Amygdala (tissue), 56 donors: ENCODE measurements at regions not wholly inside any gene's neighbourhood (a gene's known extent, or its start where the extent isn't known, plus 50 kb on each side); places are given as distances from the start of the nearest gene placed in this dataset.
"Not testable (repeated sequence)": the region's sequence is repeated elsewhere in the genome, so short reads cannot be mapped to it uniquely, and the experiment has no call there.

Source experiments
- DNase-seq, 56 donors: peaks; one replicate each; lab custom pipeline; 2025; lab: John Stamatoyannopoulos, UW

DNA sequence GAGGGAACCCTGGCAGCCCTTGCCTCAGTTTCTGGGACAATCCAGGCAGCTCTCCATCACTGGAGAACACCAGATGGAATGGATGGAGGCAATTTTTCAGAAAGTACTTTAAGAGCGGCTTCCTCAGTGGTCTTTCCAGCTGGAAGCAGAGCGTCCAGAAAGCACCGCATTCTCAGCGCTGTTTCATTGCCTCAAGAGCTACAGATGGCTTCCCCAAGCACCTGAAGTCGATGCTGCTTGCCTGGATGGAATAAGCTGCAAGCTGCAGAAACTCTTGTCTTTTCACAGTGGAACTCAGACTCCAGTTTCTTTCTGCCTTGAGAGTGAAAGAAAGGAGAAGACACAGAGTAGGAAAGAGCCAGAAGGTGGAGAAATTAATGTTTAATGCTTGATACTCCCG lies 766.9 kb downstream of the TDRD15 start:
- no peak for DNase-seq

DNA sequence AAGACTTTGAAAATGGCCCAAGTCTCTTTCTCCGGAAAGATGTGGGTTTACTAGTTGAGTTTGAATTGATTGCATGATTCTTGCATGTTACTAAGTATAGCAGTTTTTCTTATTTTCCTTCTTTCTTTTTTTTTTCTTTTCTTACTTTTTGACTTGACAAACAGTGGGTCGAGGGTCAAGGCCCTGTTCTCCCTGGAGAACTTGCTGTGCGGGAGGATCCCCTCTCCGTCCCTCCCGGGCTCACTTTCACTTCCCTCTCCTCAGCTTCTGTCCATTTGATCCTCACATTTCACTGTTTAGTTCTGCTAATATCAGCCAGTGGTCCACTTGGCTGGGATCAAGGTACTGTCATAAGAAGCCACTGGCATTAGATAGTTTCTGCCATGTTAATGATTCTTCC lies 767.4 kb downstream of the TDRD15 start:
- DNase-seq = no peak

DNA sequence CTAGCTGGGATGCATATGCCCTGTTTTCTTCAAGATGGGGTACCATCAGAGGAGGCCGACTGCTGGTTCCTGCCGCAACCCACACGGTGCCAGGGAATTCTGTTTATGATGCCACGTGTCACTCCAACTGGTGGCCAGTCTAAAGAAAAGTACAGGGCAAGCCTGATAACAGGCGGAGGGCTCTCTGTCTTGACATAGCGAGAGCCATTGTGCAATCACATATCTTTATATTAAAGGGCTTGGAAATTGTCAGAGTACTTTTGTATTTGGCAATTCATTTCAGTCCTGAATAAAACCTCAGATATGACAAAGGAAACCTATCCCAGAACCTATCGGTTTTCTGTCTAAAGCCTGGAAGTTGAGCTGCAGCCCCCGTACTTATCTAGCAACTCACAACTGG lies 768.4 kb downstream of the TDRD15 start:
- no peak for DNase-seq

DNA sequence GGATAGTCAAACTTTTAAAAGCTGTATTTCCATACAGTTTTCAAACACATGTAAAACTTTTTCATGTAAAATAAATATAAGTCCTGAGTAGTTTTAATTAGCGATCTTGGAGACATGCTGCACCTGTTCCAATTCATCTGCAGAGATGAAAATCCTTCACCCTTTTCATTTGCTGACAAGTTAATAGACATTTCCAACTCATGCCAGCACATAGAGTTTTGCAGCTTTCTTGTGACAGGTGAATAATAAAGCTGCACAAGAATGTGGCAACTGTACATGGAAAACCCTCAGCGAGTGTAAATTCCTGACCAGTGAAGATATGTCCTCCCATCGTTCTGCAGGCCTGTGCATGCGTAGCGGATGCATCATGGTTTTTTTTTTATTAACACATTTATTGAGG lies 771.4 kb downstream of the TDRD15 start:
- no peak for DNase-seq

DNA sequence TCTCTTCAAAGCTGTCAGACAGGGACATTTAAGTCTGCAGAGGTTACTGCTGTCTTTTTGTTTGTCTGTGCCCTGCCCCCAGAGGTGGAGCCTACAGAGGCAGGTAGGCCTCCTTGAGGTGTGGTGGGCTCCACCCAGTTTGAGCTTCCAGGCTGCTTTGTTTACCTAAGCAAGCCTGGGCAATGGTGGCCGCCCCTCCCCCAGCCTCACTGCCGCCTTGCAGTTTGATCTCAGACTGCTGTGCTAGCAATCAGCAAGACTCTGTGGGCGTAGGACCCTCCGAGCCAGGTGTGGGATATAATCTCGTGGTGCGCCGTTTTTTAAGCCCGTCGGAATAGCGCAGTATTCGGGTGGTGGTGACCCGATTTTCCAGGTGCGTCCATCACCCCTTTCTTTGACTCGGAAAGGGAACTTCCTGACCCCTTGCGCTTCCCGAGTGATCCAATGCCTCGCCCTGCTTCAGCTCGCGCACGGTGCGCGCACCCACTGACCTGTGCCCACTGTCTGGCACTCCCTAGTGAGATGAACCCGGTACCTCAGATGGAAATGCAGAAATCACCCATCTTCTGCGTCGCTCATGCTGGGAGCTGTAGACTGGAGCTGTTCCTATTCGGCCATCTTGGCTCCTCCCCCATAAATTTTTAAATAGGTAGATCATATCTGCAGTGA lies 785.1 kb downstream of the TDRD15 start:
- DNase-seq = not testable (repeated sequence)

DNA sequence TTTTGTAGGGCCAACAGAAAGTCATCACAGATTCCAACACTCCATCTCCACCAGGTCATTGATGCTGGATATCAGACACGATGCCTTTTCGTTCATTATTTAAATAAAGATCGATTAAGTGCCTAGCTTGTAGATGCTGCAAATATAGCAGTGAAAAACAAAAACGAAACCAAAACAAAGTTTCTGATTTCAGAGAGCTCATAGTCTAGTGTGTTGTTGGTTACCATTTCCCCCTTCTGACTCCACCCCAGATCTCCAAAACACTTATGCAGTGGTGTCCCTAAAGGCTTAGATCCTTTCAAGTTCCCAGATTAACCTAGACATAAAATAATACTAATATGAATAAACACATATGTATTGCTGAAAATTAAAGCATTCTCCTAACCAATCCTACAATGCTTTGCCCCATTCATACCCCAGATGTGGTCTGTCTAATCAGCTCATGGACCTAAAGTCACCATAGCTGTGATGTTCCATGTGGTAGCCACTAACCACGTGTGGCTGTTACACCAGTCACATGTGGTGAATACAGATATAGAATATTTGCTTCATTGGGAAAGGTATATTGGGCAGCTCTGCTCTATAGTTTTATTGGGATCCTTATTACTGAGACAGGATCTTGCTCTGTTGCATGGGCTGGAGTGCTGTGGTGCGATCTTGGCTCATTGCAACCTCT lies 787.2 kb downstream of the TDRD15 start:
- DNase-seq = no peak

DNA sequence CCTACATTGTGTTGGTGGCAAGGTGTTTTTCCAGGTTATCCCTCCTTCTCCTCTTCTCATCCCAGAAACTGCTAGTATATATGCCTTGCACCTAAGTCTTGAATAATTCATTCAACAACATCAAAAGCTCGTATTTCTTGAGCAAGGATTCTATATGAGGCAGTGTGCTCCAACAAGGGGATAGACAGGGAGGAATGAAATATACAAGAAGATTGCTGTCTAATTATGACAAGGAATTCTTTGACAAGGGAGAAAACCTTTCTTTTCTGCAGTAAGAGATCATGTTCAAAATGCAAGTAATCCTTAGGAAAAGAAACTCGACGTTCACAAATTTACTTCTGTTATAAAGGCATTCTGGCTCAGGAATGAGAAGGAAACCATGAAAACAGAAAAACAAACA lies 788.6 kb downstream of the TDRD15 start:
- no peak for DNase-seq

DNA sequence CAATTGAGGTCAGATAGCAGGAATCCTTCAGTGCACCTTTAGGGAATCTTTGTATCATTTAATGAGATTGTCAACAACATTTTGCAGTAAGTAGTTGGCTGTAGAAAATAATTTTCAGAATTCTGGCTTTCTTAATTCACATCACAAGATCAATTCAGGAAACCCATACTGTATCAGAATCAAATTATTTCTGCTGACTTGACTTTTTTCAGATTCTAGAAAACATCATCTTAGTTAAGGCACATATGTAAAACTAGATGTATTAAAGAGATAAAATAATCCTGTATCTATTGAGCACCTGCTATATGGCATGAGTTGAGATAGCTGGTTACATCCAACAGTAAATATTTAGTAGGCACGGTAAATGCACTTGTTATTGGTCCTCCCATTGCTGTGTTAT lies 791.4 kb downstream of the TDRD15 start:
- DNase-seq = no peak

DNA sequence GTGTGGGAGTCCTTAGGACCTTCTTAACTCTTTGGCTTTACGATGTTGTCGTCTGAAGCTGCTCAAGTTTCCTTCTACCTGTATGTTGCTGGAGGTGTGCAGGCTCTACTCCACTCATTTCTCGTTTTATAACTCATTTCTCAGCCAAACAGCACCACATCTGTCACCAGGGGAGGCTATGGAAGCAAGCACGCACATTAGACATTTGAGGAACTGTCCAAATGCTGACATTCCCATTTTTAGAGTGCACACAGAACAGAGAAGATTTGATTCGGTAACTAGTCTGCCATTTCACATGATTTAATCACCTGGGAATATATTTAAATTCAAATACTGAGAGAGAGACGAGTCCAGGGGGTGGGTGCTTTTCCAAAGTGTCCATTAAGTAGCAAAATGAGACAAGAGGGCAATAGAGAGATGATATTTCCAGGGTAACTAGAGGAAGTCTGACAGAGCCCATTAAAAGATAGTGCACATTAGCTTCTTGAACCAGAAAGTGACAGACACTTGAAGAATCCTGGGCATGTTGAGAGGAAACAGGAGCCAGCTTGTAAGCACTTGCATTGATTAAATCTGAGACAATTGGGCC lies 793.3 kb downstream of the TDRD15 start:
- no peak for DNase-seq

DNA sequence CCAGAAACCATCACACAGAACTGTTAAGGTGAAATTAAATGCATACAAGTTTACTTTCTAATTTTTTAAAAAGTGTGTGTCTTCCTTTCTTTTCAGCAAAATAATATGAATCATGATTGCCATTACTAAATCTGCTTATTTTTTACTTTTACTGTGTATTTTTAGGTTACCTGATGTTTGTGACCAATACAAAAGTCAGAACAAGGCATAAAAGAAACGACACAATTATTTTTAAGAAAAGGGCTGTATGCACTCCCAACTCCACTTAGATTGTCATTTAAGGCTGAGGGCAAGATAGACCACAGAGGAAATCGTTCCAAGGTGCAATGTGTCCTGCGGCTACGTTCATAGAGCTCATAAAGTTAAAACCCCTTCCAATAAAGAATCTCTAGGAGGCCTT lies 797.0 kb downstream of the TDRD15 start:
- DNase-seq = no peak

DNA sequence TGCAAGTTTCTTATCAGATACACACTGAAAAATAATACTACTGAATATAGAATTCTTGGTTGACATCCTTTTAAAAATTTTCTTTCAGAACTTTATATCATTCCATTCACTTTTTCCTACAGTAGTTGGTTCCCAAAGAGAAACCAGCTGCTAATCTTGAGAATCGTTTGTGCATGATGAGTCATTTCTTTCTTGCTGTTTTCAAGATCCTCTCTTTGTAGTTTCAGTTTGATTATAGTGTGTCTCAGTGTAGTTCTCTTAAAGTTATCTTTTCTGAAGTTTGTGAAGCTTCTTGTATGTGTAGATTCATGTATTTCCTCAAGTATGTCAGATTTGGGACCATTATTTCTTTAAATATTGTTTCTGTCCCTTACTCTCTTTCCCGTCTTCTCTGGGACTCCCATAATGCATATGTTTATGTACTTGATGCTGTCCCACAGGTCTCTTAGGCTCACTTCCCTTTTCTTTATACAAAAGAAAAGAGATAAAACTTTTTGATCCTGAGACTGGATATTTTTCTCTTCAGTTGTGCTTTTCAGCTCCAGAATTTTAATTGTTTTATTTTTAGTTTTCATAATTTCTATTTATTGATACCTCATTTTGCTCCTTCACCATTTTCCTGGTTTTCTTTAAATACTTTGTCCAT lies 801.0 kb downstream of the TDRD15 start:
- DNase-seq = no peak

DNA sequence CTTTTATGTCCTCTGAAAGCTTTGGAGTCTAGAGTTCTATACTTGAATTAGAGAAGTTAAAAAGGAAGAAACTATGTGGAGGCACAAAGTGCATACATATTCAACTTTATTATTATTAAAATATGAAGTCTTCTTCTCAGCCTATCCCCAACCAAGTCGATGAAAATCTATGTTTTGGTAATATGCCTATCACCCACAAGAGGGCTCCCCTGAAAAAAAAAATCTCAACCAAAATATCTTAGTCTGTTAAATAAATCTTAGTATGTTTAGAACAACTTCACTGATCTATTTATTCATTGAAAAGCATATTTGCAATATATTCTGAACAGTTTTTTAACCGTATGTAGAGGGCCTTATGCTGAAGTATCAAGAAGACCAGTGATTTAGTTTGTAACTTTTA lies 804.5 kb downstream of the TDRD15 start:
- no peak for DNase-seq

DNA sequence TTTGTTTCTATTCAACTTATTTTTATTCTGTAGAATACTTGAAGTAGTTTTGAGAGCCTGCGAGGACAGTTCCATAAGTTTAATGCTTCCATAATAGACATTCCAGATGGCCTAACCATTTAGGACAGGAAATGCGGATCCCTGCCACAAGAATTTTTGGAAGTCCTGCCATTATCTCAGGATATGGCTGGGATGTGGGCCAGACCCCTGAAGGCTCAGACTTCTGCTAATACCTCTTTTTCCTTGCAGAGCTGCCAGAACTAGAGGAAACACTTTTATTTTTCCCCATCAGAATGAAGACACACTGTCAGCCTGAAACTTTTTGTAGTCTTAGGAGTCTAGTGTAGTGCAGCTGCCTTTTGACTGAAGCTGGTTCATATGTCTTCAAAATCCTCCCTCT lies 806.5 kb downstream of the TDRD15 start:
- DNase-seq = no peak

DNA sequence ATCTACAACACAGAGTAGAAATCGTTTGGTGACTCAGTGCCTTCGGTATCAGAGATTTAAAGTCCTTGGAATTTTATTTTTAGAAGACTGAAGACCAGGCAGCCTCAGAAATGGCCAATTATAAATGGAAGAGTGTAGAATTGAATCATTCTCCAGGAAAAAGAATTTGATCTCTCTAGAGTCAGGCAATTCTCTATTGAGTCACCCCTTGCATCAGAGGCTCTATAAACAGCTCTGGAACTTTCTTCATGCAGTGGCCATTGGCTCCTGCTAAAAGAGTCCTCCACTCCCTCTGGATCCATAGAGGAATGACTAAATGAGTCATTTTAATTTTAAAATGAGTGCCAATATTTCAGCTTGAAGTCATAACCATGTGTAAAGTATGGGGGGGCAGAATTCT lies 816.2 kb downstream of the TDRD15 start:
- DNase-seq = no peak

DNA sequence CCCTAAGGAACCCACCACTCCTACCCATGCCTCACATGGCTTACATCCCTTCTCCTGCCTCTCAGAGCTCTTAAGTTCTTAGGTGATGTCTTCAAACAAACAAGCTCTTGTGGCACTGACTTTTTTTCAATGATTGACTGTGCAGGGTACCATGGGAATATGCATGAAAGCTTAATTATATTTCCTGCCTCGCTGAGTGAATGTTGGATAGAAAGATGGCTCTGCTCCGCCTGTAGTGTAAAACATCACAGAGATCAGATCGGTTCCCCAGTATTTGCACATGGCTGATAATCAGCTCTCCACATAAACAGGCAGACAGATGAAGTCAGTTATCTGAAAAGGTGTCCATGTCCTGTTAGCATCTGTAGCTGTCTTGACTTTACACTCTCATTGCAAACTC lies 820.8 kb downstream of the TDRD15 start:
- DNase-seq = no peak

DNA sequence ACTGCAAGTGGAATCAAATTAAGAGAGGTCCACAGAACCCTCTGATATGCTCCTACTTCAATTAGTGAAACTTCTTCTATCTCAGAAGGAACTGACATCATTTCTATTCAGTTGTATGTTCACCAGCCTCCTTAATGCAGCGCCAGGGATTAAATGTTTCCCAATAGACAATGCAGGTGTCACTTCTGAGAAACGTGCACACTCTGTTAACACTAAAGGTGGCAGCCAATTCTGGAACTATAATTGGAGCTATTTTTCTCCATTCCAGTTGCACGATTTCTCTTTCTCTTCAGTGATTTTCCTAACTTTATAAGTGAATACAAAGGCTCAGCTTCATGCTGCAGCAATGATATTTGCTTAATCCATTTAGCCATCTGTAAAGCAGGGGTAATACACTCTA lies 821.9 kb downstream of the TDRD15 start:
- no peak for DNase-seq

DNA sequence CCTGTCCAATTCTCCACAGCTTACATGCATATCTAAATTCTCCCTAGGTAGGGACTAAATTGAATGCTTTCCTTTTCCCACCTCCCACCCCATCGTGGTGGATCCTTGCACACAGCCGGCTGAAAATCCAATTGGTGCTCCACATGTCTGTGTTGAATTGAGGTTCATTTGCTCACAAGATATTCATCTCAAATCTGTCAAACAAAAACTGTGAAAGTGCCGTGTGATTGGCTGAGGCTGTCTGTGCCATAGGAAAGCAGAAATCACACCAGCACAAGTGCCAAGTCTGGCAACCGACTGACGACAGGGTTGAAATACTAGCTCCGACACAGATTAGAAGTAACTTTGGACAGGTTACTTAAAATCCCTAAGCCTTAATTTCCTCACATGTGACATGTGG lies 823.3 kb downstream of the TDRD15 start:
- peak in 1 of 56 donors; percentile 4 for DNase-seq

DNA sequence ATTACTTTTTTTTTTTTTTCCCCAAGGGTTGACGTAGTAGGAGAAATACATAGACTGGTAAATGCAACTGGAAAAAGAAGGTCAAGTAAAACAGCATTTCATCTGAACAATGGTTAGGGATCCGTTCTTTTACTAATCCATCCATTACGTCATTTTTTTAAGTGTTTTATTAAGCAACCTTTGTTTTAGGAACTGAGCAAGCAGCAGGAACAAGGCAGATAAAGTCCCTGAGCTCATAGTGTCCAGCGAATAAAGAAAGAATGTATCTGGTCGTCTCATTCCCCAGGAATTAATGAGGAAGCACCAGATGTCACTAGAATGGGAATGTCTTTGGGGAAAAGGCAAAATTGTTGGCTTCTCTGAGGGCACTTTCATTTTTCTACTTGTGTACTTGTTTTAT lies 842.4 kb downstream of the TDRD15 start:
- no peak for DNase-seq

DNA sequence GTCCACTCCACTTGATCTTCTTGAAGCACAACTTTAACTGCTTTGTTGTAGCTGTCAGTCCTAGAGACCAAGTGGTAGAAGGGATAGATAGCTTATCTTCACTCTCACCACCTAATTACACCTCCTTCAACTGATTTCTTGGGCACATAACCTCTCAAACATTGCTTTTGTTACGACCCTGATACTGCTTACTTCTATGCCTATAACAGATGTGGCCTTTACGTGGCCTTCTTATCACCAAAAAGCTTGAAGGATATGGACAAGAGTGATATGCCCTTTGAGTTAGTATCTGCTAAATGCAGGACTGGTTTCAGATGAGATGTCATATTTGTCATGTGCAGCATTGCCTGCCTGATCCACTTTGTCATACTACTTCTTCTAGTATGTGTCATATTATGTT lies 847.2 kb downstream of the TDRD15 start:
- DNase-seq = no peak

DNA sequence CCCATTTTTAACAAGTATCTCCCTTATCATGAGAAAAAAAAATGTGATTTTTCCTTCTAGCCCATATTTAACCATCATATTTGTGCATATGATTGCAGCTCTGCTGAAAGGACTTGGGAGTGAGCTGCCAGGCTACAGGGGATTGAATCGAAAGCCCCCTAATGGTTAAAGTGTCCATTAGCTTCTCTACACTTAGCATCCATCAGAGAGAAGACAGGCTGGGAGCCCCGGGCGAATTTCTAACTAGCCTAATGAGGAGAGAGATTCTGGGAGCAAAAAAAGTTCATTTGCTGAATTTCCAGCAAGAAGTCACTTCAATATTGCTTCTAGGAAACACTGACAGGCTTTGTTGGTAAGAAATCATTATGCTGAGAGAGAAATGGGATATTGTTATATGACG lies 848.8 kb downstream of the TDRD15 start:
- no peak for DNase-seq

DNA sequence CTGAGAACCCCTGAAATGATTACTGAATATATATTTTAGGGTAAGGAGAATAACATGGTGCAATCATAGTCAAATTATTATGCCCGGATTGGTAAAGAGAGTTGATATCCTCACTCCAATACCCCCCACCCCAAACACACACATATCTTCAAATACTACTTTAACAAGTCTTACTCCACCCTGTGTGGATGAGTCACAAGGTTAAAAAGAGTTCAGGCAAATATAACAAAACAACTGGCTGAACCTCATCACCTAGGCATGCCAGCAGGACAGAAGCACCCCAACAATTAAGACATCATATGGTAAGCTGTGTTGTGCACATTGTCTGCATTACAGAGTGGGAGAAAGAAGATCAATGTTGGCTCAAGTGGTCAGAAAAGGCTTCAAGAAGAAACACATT lies 857.4 kb downstream of the TDRD15 start:
- DNase-seq = no peak

DNA sequence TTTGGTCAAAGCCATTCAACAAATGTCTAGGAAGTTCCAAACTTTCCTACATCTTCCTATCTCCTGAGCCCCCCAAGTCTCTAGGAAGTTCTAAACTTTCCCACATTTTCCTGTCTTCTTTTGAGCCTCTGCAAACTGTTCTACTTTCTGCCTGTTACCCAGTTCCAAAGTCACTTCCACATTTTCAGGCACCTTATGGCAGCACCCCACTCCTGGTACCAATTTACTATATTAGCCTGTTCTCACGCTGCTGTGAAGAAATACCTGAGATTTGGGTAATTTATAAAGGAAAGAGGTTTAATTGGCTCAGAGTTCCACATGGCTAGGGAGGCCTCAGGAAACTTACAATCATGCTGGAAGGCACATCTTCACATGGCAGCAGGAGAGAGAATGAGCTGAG lies 869.2 kb downstream of the TDRD15 start:
- DNase-seq = no peak
